Caki2 (cell line): ENCODE measurements at regions not wholly inside any gene's neighbourhood (a gene's known extent, or its start where the extent isn't known, plus 50 kb on each side); places are given as distances from the start of the nearest gene placed in this dataset.
A peak's percentile ranks its signal among the peaks of the same experiment; 100 is the strongest.

Experiments
- DNase-seq: peaks from one replicate; pipeline ENCODE4 v3.0.0-alpha.2; 2015; ENCODE audit warnings: low read depth
- in situ Hi-C: cut with HindIII; loops from 2 replicates; pipeline ENCODE4 v1.10.0; 2016; ENCODE audit warnings: low sequenced_read_pairs, low pct_unique_long_range_greater_than_20kb, mixed read lengths

GRCh38 chr18:45166836-45167551, 448.3 kb upstream of the SLC14A2 start:
- peak; percentile 12 for DNase-seq
- in situ Hi-C loops = no loop called here

- in situ Hi-C loops = no loop called here
- DNase-seq = no peak
Measured at GRCh38 chr18:45167631-45168280, 447.5 kb upstream of the SLC14A2 start.

- in situ Hi-C loops = no loop called here
- DNase-seq = no peak
Measured at GRCh38 chr18:45168866-45169600, 446.2 kb upstream of the SLC14A2 start.

GRCh38 chr18:45169610-45170009, 445.7 kb upstream of the SLC14A2 start:
- DNase-seq = peak; percentile 35
- in situ Hi-C loops = no loop called here

GRCh38 chr18:45171679-45172191, 443.5 kb upstream of the SLC14A2 start:
- DNase-seq = no peak
- in situ Hi-C loops = no loop called here

- in situ Hi-C loops = no loop called here
- no peak for DNase-seq
Measured at GRCh38 chr18:45173327-45173726, 441.9 kb upstream of the SLC14A2 start.

- no peak for DNase-seq
Measured at GRCh38 chr18:45173799-45174519, 441.3 kb upstream of the SLC14A2 start.

GRCh38 chr18:45174629-45175136, 440.6 kb upstream of the SLC14A2 start:
- in situ Hi-C loops = no loop called here
- DNase-seq = no peak

More at GRCh38 chr18:45173799-45174519, 441.3 kb upstream of the SLC14A2 start:
- in situ Hi-C loops = no loop called here

GRCh38 chr18:45175511-45175910, 439.8 kb upstream of the SLC14A2 start:
- no peak for DNase-seq
- in situ Hi-C loops = no loop called here

- no peak for DNase-seq
- in situ Hi-C loops = no loop called here
Measured at GRCh38 chr18:45186832-45187231, 428.4 kb upstream of the SLC14A2 start.

GRCh38 chr18:45191795-45192194, 423.5 kb upstream of the SLC14A2 start:
- in situ Hi-C loops = no loop called here
- DNase-seq = no peak

GRCh38 chr18:45197526-45197970, 417.7 kb upstream of the SLC14A2 start:
- peak; percentile 45 for DNase-seq
- in situ Hi-C loops = no loop called here

- no peak for DNase-seq
- in situ Hi-C loops = no loop called here
Measured at GRCh38 chr18:45198526-45198925, 416.8 kb upstream of the SLC14A2 start.

GRCh38 chr18:45201029-45201428, 414.2 kb upstream of the SLC14A2 start:
- in situ Hi-C loops = no loop called here
- DNase-seq = no peak

- DNase-seq = no peak
Measured at GRCh38 chr18:45201489-45201888, 413.8 kb upstream of the SLC14A2 start.

GRCh38 chr18:45202061-45202460, 413.2 kb upstream of the SLC14A2 start:
- in situ Hi-C loops = no loop called here
- no peak for DNase-seq

More at GRCh38 chr18:45201489-45201888, 413.8 kb upstream of the SLC14A2 start:
- in situ Hi-C loops = no loop called here

- in situ Hi-C loops = no loop called here
- DNase-seq = no peak
Measured at GRCh38 chr18:45203677-45204076, 411.6 kb upstream of the SLC14A2 start.

GRCh38 chr18:45207328-45207727, 407.9 kb upstream of the SLC14A2 start:
- in situ Hi-C loops = no loop called here
- no peak for DNase-seq
